ENCODE measurements at regions not wholly inside any gene's neighbourhood (a gene's known extent, or its start where the extent isn't known, plus 50 kb on each side); places are given as distances from the start of the nearest gene placed in this dataset.

- no peak for TF ChIP-seq CTCF (conservative IDR thresholded peaks at IDR 0.05; ENCODE audit: control insufficient read depth, insufficient read depth, low read depth, low read length)
- no peak for DNase-seq (ENCODE audit: low read depth)
- no peak overlapping the region for H3K4me3 ChIP-seq (ENCODE audit: control insufficient read depth, low read depth, low read length)
Observed at GRCh38 chr6:134493789-134494188, 175.9 kb upstream of the SGK1 start.

- TF ChIP-seq CTCF (conservative IDR thresholded peaks at IDR 0.05; ENCODE audit: control insufficient read depth, insufficient read depth, low read depth, low read length): no peak
- H3K4me3 ChIP-seq (ENCODE audit: control insufficient read depth, low read depth, low read length): no peak overlapping the region
- no peak for DNase-seq (ENCODE audit: low read depth)
Observed at GRCh38 chr6:134491477-134491876, 173.6 kb upstream of the SGK1 start.

- no peak for TF ChIP-seq CTCF (conservative IDR thresholded peaks at IDR 0.05; ENCODE audit: control insufficient read depth, insufficient read depth, low read depth, low read length)
- no peak overlapping the region for H3K4me3 ChIP-seq (ENCODE audit: control insufficient read depth, low read depth, low read length)
- DNase-seq (ENCODE audit: low read depth): no peak
Observed at GRCh38 chr6:134482593-134483270, 164.8 kb upstream of the SGK1 start.

GRCh38 chr6:134481966-134482365, 164.1 kb upstream of the SGK1 start:
- no peak overlapping the region for H3K4me3 ChIP-seq (ENCODE audit: control insufficient read depth, low read depth, low read length)
- TF ChIP-seq CTCF (conservative IDR thresholded peaks at IDR 0.05; ENCODE audit: control insufficient read depth, insufficient read depth, low read depth, low read length): no peak
- no peak for DNase-seq (ENCODE audit: low read depth)

GRCh38 chr6:134480593-134480992, 162.7 kb upstream of the SGK1 start:
- no peak overlapping the region for H3K4me3 ChIP-seq (ENCODE audit: control insufficient read depth, low read depth, low read length)
- peak; percentile 59 for DNase-seq (ENCODE audit: low read depth)
- no peak for TF ChIP-seq CTCF (conservative IDR thresholded peaks at IDR 0.05; ENCODE audit: control insufficient read depth, insufficient read depth, low read depth, low read length)

GRCh38 chr6:134478764-134479399, 161.0 kb upstream of the SGK1 start:
- no peak overlapping the region for H3K4me3 ChIP-seq (ENCODE audit: control insufficient read depth, low read depth, low read length)
- no peak for DNase-seq (ENCODE audit: low read depth)
- TF ChIP-seq CTCF (conservative IDR thresholded peaks at IDR 0.05; ENCODE audit: control insufficient read depth, insufficient read depth, low read depth, low read length): no peak

Data from fibroblast of mammary gland (primary cell).